Activated CD4-positive, alpha-beta T cell treated with anti-CD3 and anti-CD28 coated beads for 24 hours (primary cell): ENCODE measurements at regions not wholly inside any gene's neighbourhood (a gene's known extent, or its start where the extent isn't known, plus 50 kb on each side); places are given as distances from the start of the nearest gene placed in this dataset.
"Not testable (repeated sequence)": the region's sequence is repeated elsewhere in the genome, so short reads cannot be mapped to it uniquely, and the experiment has no call there.

ENCODE experiments used
- DNase-seq, 2 donors: peaks; one replicate each; pipeline ENCODE4 v3.0.0-alpha.2; 2020; ENCODE audit warnings: low read depth in 2 of 2

GRCh38 chr2:207363761-207364290 is 165.9 kb upstream of the CREB1 start:
- no peak for DNase-seq

GRCh38 chr2:207370646-207371045 is 159.1 kb upstream of the CREB1 start:
- no peak for DNase-seq

- DNase-seq: no peak
Observed at GRCh38 chr2:207371877-207372276, 157.9 kb upstream of the CREB1 start.

GRCh38 chr2:207372483-207372882 is 157.3 kb upstream of the CREB1 start:
- DNase-seq: no peak

- no peak for DNase-seq
Observed at GRCh38 chr2:207375207-207375875, 154.4 kb upstream of the CREB1 start.

- DNase-seq: not testable (repeated sequence)
Observed at GRCh38 chr2:207378620-207379019, 151.1 kb upstream of the CREB1 start.

- DNase-seq: no peak
Observed at GRCh38 chr2:207385076-207385475, 144.7 kb upstream of the CREB1 start.

- DNase-seq: no peak
Observed at GRCh38 chr2:207385903-207386302, 143.9 kb upstream of the CREB1 start.

- DNase-seq: no peak
Observed at GRCh38 chr2:207387001-207387571, 142.7 kb upstream of the CREB1 start.

GRCh38 chr2:207390302-207391095 is 139.3 kb upstream of the CREB1 start:
- no peak for DNase-seq

GRCh38 chr2:207394203-207394781 is 135.5 kb upstream of the CREB1 start:
- no peak for DNase-seq

- DNase-seq: peak; percentile 5 to 42
Observed at GRCh38 chr2:207394812-207395534, 134.8 kb upstream of the CREB1 start.

GRCh38 chr2:207395535-207396251 is 134.1 kb upstream of the CREB1 start:
- no peak for DNase-seq

GRCh38 chr2:207397917-207398655 is 131.7 kb upstream of the CREB1 start:
- DNase-seq: no peak

- no peak for DNase-seq
Observed at GRCh38 chr2:207399301-207399700, 130.5 kb upstream of the CREB1 start.

GRCh38 chr2:207401338-207401737 is 128.4 kb upstream of the CREB1 start:
- DNase-seq: no peak

GRCh38 chr2:207403141-207403540 is 126.6 kb upstream of the CREB1 start:
- no peak for DNase-seq

- DNase-seq: no peak
Observed at GRCh38 chr2:207403950-207404349, 125.8 kb upstream of the CREB1 start.

GRCh38 chr2:207405150-207405549 is 124.6 kb upstream of the CREB1 start:
- DNase-seq: no peak

- no peak for DNase-seq
Observed at GRCh38 chr2:207408086-207408794, 121.5 kb upstream of the CREB1 start.
